ENCODE measurements at regions not wholly inside any gene's neighbourhood (a gene's known extent, or its start where the extent isn't known, plus 50 kb on each side); places are given as distances from the start of the nearest gene placed in this dataset.
"Not testable (repeated sequence)": the region's sequence is repeated elsewhere in the genome, so short reads cannot be mapped to it uniquely, and the experiment has no call there.

GRCh38 chr22:22822553-22822952, 65.1 kb upstream of the IGLL5 start:
- not testable (repeated sequence) for H2BK5ac ChIP-seq (ENCODE audit: low read depth, low read length, poor library complexity, severe bottlenecking); H3K4me3 ChIP-seq (ENCODE audit: insufficient read depth in 1 of 2, low read depth in 1 of 2, low read length in 2 of 2); H3K14ac ChIP-seq (ENCODE audit: low read length in 2 of 2); H3K4me2 ChIP-seq (ENCODE audit: low read length, poor library complexity, severe bottlenecking); H4K8ac ChIP-seq (ENCODE audit: low read length); H3K4me1 ChIP-seq (ENCODE audit: control insufficient read depth, insufficient read depth, low read depth, low read length); H2BK15ac ChIP-seq (ENCODE audit: low read depth, poor library complexity, severe bottlenecking); H2BK12ac ChIP-seq (ENCODE audit: low read length in 2 of 2); H3K27ac ChIP-seq (ENCODE audit: low read length, poor library complexity, severe bottlenecking); H3K36me3 ChIP-seq (ENCODE audit: control insufficient read depth in 1 of 2, insufficient read depth in 2 of 2, low read depth in 1 of 2, low read length in 2 of 2); H3K9me3 ChIP-seq (ENCODE audit: control insufficient read depth, low read length); H3K18ac ChIP-seq (ENCODE audit: low read depth in 1 of 2, low read length in 2 of 2); H4K91ac ChIP-seq (ENCODE audit: low read length); H3K9ac ChIP-seq (ENCODE audit: low read length); DNase-seq; H2AFZ ChIP-seq (ENCODE audit: low read depth, low read length); H3K79me1 ChIP-seq (replicated peaks; ENCODE audit: low read length, poor library complexity, severe bottlenecking); H3K23ac ChIP-seq (ENCODE audit: low read length in 2 of 2); H3K4ac ChIP-seq (ENCODE audit: low read depth in 1 of 2, low read length in 2 of 2); H2BK120ac ChIP-seq (ENCODE audit: low read depth, low read length); H2AK5ac ChIP-seq (ENCODE audit: low read length, severe bottlenecking)
- H3K27me3 ChIP-seq (ENCODE audit: control insufficient read depth in 1 of 2, insufficient read depth in 1 of 2, low read length in 2 of 2): peaks cover 0 to 36% of the 10 kb centered on the region in 2 experiments
- WGBS: 52% methylated on average over 4 of the region's 5 CpGs

GRCh38 chr22:22823131-22823810, 64.3 kb upstream of the IGLL5 start:
- Histone ChIP-seq H3K27me3 (ENCODE audit: control insufficient read depth in 1 of 2, insufficient read depth in 1 of 2, low read length in 2 of 2) (peaks cover 0 to 37% of the 10 kb centered on the region in 2 experiments), H2BK5ac (ENCODE audit: low read depth, low read length, poor library complexity, severe bottlenecking) (no peak overlapping the region), H4K91ac (ENCODE audit: low read length) (no peak overlapping the region)

DNA sequence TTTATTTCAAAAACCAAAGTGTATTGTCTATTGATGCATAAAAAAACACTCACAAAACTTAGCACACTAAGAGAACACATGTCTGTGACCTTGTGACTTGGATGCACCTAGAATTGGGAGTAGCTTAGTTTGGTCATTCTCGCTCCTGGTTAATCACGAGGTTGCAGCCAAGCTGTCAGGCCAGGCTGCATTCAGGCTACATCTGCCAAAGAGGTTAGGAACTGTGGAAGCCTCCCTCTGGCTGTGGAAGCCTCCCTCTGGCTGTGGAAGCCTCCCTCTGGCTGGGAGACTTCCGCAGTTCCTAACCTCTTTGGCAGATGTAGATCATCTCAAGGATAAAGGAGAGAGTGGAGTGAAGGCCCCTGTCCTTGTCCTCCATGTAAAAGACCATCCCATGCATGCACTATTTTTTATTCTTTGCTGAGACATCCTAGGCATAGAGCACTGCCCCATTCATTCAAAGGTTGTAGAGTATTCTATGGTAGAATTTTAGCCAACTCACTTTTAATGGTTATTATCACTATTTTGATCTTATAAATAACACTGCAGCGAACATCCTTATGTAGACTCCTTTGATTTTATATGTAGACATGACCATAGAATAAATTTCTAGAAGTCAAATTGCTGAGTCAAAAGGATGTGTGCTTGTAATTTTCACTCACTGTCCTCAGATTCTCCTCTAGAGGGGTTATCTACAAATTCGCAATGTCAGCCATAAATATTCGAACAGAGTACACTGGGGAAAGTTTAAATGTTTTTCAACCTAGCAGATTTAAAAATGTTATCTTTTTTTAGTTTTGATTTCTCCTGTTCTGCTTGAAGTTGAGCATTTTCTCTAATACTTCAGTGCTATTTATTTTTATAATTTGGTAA, 63.0 kb upstream of the IGLL5 start:
- Histone ChIP-seq H4K91ac (ENCODE audit: low read length) (no peak overlapping the region), H3K14ac (ENCODE audit: low read length in 2 of 2) (no peak overlapping the region), H2BK12ac (ENCODE audit: low read length in 2 of 2) (no peak overlapping the region), H3K79me1 (replicated peaks; ENCODE audit: low read length, poor library complexity, severe bottlenecking) (no peaks in the 10 kb centered on the region), H3K9ac (ENCODE audit: low read length) (no peak overlapping the region), H3K4me3 (ENCODE audit: insufficient read depth in 1 of 2, low read depth in 1 of 2, low read length in 2 of 2) (no peak overlapping the region), H3K18ac (ENCODE audit: low read depth in 1 of 2, low read length in 2 of 2) (no peak overlapping the region), H2AFZ (ENCODE audit: low read depth, low read length) (no peak overlapping the region), H3K4me2 (ENCODE audit: low read length, poor library complexity, severe bottlenecking) (no peak overlapping the region), H3K4ac (ENCODE audit: low read depth in 1 of 2, low read length in 2 of 2) (no peak overlapping the region), H3K4me1 (ENCODE audit: control insufficient read depth, insufficient read depth, low read depth, low read length) (no peaks in the 10 kb centered on the region), H2BK15ac (ENCODE audit: low read depth, poor library complexity, severe bottlenecking) (no peak overlapping the region), H3K36me3 (ENCODE audit: control insufficient read depth in 1 of 2, insufficient read depth in 2 of 2, low read depth in 1 of 2, low read length in 2 of 2) (no peaks in the 10 kb centered on the region), H3K23ac (ENCODE audit: low read length in 2 of 2) (no peak overlapping the region), H3K27ac (ENCODE audit: low read length, poor library complexity, severe bottlenecking) (no peak overlapping the region), H2BK5ac (ENCODE audit: low read depth, low read length, poor library complexity, severe bottlenecking) (no peak overlapping the region), H4K8ac (ENCODE audit: low read length) (no peak overlapping the region), H3K9me3 (ENCODE audit: control insufficient read depth, low read length) (no peaks in the 10 kb centered on the region), H3K27me3 (ENCODE audit: control insufficient read depth in 1 of 2, insufficient read depth in 1 of 2, low read length in 2 of 2) (peaks cover 0 to 35% of the 10 kb centered on the region in 2 experiments), H2BK120ac (ENCODE audit: low read depth, low read length) (no peak overlapping the region), H2AK5ac (ENCODE audit: low read length, severe bottlenecking) (no peak overlapping the region)
- WGBS: 39% methylated on average over 5 of the region's 6 CpGs
- DNase-seq: no peak

More at GRCh38 chr22:22823131-22823810, 64.3 kb upstream of the IGLL5 start:
- DNase-seq: no peak
- Histone ChIP-seq H3K4me3 (ENCODE audit: insufficient read depth in 1 of 2, low read depth in 1 of 2, low read length in 2 of 2) (no peak overlapping the region), H2BK15ac (ENCODE audit: low read depth, poor library complexity, severe bottlenecking) (no peak overlapping the region), H2AFZ (ENCODE audit: low read depth, low read length) (no peak overlapping the region), H3K79me1 (replicated peaks; ENCODE audit: low read length, poor library complexity, severe bottlenecking) (no peaks in the 10 kb centered on the region), H3K9ac (ENCODE audit: low read length) (no peak overlapping the region), H3K4me1 (ENCODE audit: control insufficient read depth, insufficient read depth, low read depth, low read length) (no peaks in the 10 kb centered on the region), H3K4me2 (ENCODE audit: low read length, poor library complexity, severe bottlenecking) (no peak overlapping the region), H2BK120ac (ENCODE audit: low read depth, low read length) (no peak overlapping the region), H2BK12ac (ENCODE audit: low read length in 2 of 2) (no peak overlapping the region), H3K4ac (ENCODE audit: low read depth in 1 of 2, low read length in 2 of 2) (no peak overlapping the region), H3K23ac (ENCODE audit: low read length in 2 of 2) (no peak overlapping the region), H2AK5ac (ENCODE audit: low read length, severe bottlenecking) (no peak overlapping the region), H3K9me3 (ENCODE audit: control insufficient read depth, low read length) (no peaks in the 10 kb centered on the region), H4K8ac (ENCODE audit: low read length) (no peak overlapping the region), H3K36me3 (ENCODE audit: control insufficient read depth in 1 of 2, insufficient read depth in 2 of 2, low read depth in 1 of 2, low read length in 2 of 2) (no peaks in the 10 kb centered on the region), H3K14ac (ENCODE audit: low read length in 2 of 2) (no peak overlapping the region), H3K27ac (ENCODE audit: low read length, poor library complexity, severe bottlenecking) (no peak overlapping the region), H3K18ac (ENCODE audit: low read depth in 1 of 2, low read length in 2 of 2) (no peak overlapping the region)
- 49% methylated on average over 10 of the region's 10 CpGs for WGBS

DNA sequence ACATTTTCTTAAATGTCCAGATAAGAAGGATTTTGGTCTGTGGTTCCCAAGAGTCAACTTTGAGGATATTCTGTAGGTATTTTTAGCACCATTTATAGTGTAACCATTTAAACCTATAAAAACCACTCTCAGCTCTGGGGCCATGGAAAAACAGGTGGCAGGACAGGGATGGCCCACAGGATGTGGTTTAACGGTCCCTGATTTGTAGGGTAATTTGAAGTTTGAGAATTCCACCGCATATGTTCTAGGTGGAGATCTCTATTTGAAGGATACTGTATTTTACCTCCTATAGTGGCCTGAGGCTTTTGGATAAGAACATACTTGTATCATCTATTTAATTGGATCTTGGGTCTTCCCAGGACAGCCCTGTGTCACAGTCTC, 62.4 kb upstream of the IGLL5 start:
- Histone ChIP-seq H3K9ac (ENCODE audit: low read length) (no peak overlapping the region), H2AK5ac (ENCODE audit: low read length, severe bottlenecking) (no peak overlapping the region), H3K79me1 (replicated peaks; ENCODE audit: low read length, poor library complexity, severe bottlenecking) (no peaks in the 10 kb centered on the region), H3K27ac (ENCODE audit: low read length, poor library complexity, severe bottlenecking) (no peak overlapping the region), H4K91ac (ENCODE audit: low read length) (no peak overlapping the region), H3K18ac (ENCODE audit: low read depth in 1 of 2, low read length in 2 of 2) (no peak overlapping the region), H3K4me2 (ENCODE audit: low read length, poor library complexity, severe bottlenecking) (no peak overlapping the region), H3K4ac (ENCODE audit: low read depth in 1 of 2, low read length in 2 of 2) (no peak overlapping the region), H3K14ac (ENCODE audit: low read length in 2 of 2) (no peak overlapping the region), H2BK120ac (ENCODE audit: low read depth, low read length) (no peak overlapping the region), H3K9me3 (ENCODE audit: control insufficient read depth, low read length) (no peaks in the 10 kb centered on the region), H2BK15ac (ENCODE audit: low read depth, poor library complexity, severe bottlenecking) (no peak overlapping the region), H4K8ac (ENCODE audit: low read length) (no peak overlapping the region), H3K4me1 (ENCODE audit: control insufficient read depth, insufficient read depth, low read depth, low read length) (no peaks in the 10 kb centered on the region), H3K27me3 (ENCODE audit: control insufficient read depth in 1 of 2, insufficient read depth in 1 of 2, low read length in 2 of 2) (peaks cover 0 to 31% of the 10 kb centered on the region in 2 experiments), H3K23ac (ENCODE audit: low read length in 2 of 2) (no peak overlapping the region), H3K36me3 (ENCODE audit: control insufficient read depth in 1 of 2, insufficient read depth in 2 of 2, low read depth in 1 of 2, low read length in 2 of 2) (no peaks in the 10 kb centered on the region), H3K4me3 (ENCODE audit: insufficient read depth in 1 of 2, low read depth in 1 of 2, low read length in 2 of 2) (no peak overlapping the region), H2BK12ac (ENCODE audit: low read length in 2 of 2) (no peak overlapping the region), H2BK5ac (ENCODE audit: low read depth, low read length, poor library complexity, severe bottlenecking) (no peak overlapping the region), H2AFZ (ENCODE audit: low read depth, low read length) (no peak overlapping the region)
- 71% methylated on average over 1 of the region's 2 CpGs for WGBS
- no peak for DNase-seq

All from mesenchymal stem cell (in vitro differentiated cells and primary cell).